BLaER1 (cell line): ENCODE measurements at regions not wholly inside any gene's neighbourhood (a gene's known extent, or its start where the extent isn't known, plus 50 kb on each side); places are given as distances from the start of the nearest gene placed in this dataset.

ENCODE experiments used
- H3K27ac ChIP-seq: shearing (Covaris generic); formaldehyde crosslinking; 2 replicates; pipeline ENCODE4 v1.8.1; 2022
- H3K27me3 ChIP-seq: shearing (Covaris generic); formaldehyde crosslinking; 2 replicates; pipeline ENCODE4 v1.8.1; 2022
- H3K36me3 ChIP-seq: shearing (Covaris generic); formaldehyde crosslinking; 2 replicates; pipeline ENCODE4 v1.8.1; 2022
- H3K4me1 ChIP-seq: shearing (Covaris generic); formaldehyde crosslinking; 2 replicates; pipeline ENCODE4 v1.8.1; 2022
- H3K4me2 ChIP-seq: shearing (Covaris generic); formaldehyde crosslinking; 2 replicates; pipeline ENCODE4 v1.8.1; 2022
- H3K4me3 ChIP-seq: shearing (Covaris generic); formaldehyde crosslinking; 2 replicates; pipeline ENCODE4 v1.8.1; 2022
- H3K9ac ChIP-seq: shearing (Covaris generic); formaldehyde crosslinking; 2 replicates; pipeline ENCODE4 v1.8.1; 2022
- H3K9me3 ChIP-seq: shearing (Covaris generic); formaldehyde crosslinking; 2 replicates; pipeline ENCODE4 v1.8.1; 2022
- H4K20me1 ChIP-seq: shearing (Covaris generic); formaldehyde crosslinking; 2 replicates; pipeline ENCODE4 v1.8.1; 2022
- Cebpa-rat ChIP-seq: shearing (Covaris generic); IDR thresholded peaks from 2 replicates; pipeline ENCODE4 v1.8.1; 2022

GRCh38 chr6:153210083-153210482 lies 79.0 kb upstream of the RGS17 start:
- no peaks in the 10 kb centered on the region for H4K20me1 ChIP-seq
- no peaks in the 10 kb centered on the region for H3K9me3 ChIP-seq
- H3K36me3 ChIP-seq = no peaks in the 10 kb centered on the region
- H3K4me2 ChIP-seq = peak overlapping the region; percentile 27
- H3K9ac ChIP-seq = no peak overlapping the region
- H3K27ac ChIP-seq = no peak overlapping the region
- H3K4me3 ChIP-seq = no peak overlapping the region
- peaks cover 17% of the 10 kb centered on the region for H3K4me1 ChIP-seq
- no peak for TF ChIP-seq Cebpa-rat
- H3K27me3 ChIP-seq = no peaks in the 10 kb centered on the region

GRCh38 chr6:153208706-153209105 lies 77.6 kb upstream of the RGS17 start:
- Histone ChIP-seq H3K4me2 (no peak overlapping the region), H3K9me3 (no peaks in the 10 kb centered on the region), H3K36me3 (no peaks in the 10 kb centered on the region), H4K20me1 (no peaks in the 10 kb centered on the region), H3K27me3 (no peaks in the 10 kb centered on the region), H3K4me3 (no peak overlapping the region), H3K4me1 (peaks cover 17% of the 10 kb centered on the region), H3K27ac (no peak overlapping the region), H3K9ac (no peak overlapping the region)
- TF ChIP-seq Cebpa-rat = no peak

- Histone ChIP-seq H3K9me3 (no peaks in the 10 kb centered on the region), H3K27ac (no peak overlapping the region), H3K4me2 (no peak overlapping the region), H3K9ac (no peak overlapping the region), H3K4me1 (peaks cover 17% of the 10 kb centered on the region), H4K20me1 (no peaks in the 10 kb centered on the region), H3K27me3 (no peaks in the 10 kb centered on the region), H3K36me3 (no peaks in the 10 kb centered on the region), H3K4me3 (no peak overlapping the region)
- no peak for TF ChIP-seq Cebpa-rat
Measured at GRCh38 chr6:153207617-153208016, 76.5 kb upstream of the RGS17 start.

DNA sequence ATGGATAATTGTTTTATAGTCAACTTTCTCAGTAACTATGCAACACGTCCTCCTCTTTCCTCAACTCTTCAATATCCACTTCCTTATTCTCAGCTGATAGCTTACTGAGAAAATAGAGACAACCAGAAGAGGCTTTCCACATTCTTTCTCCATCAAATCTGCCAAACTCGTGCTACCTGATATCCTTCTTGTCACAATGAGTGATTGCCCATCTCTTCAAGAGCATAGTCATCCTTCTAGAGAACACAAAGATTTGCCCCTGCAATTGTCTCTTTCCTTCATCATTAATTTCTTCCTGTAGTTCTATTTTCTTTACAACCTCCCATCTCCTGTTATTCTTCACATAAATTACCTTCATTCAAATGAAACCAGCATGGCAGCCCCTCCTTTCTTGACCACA lies 75.9 kb upstream of the RGS17 start:
- Histone ChIP-seq H3K4me3 (no peak overlapping the region), H3K9me3 (no peaks in the 10 kb centered on the region), H3K4me2 (no peak overlapping the region), H3K27me3 (no peaks in the 10 kb centered on the region), H3K36me3 (no peaks in the 10 kb centered on the region), H3K4me1 (peaks cover 17% of the 10 kb centered on the region), H4K20me1 (no peaks in the 10 kb centered on the region), H3K27ac (no peak overlapping the region), H3K9ac (no peak overlapping the region)
- TF ChIP-seq Cebpa-rat = no peak

GRCh38 chr6:153192943-153193885 lies 62.1 kb upstream of the RGS17 start:
- Histone ChIP-seq H3K9me3 (no peaks in the 10 kb centered on the region), H3K4me2 (no peak overlapping the region), H3K36me3 (no peaks in the 10 kb centered on the region), H4K20me1 (no peaks in the 10 kb centered on the region), H3K27me3 (no peaks in the 10 kb centered on the region), H3K9ac (no peak overlapping the region), H3K4me3 (no peak overlapping the region), H3K27ac (no peak overlapping the region), H3K4me1 (no peaks in the 10 kb centered on the region)
- TF ChIP-seq Cebpa-rat = no peak

DNA sequence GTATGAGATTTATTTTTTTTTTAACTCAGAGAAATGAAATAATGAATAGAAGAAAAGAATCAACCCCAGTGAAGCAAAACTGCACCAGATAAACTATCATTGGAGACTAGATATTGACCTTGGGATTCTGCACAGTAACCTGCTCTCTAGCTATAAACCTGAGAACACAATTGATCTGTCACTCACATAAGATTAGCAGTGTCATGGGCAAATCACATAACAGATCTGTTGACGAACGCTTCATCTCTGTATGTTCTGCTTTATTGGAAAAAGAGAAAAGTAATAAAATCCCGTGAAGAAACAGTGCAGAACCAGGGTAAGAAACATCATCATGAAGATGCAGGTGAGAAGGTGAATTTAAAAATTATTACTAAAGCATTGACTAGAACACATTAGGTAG lies 52.8 kb upstream of the RGS17 start:
- no peak for TF ChIP-seq Cebpa-rat
- H3K27me3 ChIP-seq = no peaks in the 10 kb centered on the region
- no peaks in the 10 kb centered on the region for H3K9me3 ChIP-seq
- no peak overlapping the region for H3K4me3 ChIP-seq
- H3K27ac ChIP-seq = no peak overlapping the region
- H3K4me2 ChIP-seq = no peak overlapping the region
- no peaks in the 10 kb centered on the region for H3K36me3 ChIP-seq
- no peak overlapping the region for H3K9ac ChIP-seq
- H3K4me1 ChIP-seq = no peaks in the 10 kb centered on the region
- no peaks in the 10 kb centered on the region for H4K20me1 ChIP-seq
